Fibroblast of skin of right quadriceps (primary cell): ENCODE measurements at regions not wholly inside any gene's neighbourhood (a gene's known extent, or its start where the extent isn't known, plus 50 kb on each side); places are given as distances from the start of the nearest gene placed in this dataset.

Experiments used
- DNase-seq: peaks from one replicate; pipeline ENCODE4 v3.0.0-alpha.2; 2013

DNA sequence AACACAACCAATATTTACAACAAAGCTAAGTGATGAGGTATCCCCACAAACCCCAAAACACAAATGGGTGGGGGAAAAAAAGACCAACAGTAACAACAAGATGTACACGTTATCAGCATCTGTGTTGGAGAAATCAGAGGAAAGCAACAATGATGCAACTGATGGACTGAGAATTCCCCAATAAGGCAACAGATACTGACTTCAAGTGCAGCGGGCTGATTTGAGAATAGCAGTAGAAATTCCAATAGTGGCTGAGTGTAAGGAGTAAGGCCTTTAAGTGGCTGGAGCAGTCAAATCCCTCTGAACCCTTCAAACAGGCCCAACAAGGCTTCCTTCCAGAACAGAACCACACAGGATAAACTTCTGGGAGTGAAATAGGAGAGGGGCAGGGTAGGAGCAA lies 97.6 kb downstream of the TM2D1 start:
- DNase-seq = no peak

GRCh38 chr1:61626816-61627215 lies 98.1 kb downstream of the TM2D1 start:
- peak; percentile 30 for DNase-seq

DNA sequence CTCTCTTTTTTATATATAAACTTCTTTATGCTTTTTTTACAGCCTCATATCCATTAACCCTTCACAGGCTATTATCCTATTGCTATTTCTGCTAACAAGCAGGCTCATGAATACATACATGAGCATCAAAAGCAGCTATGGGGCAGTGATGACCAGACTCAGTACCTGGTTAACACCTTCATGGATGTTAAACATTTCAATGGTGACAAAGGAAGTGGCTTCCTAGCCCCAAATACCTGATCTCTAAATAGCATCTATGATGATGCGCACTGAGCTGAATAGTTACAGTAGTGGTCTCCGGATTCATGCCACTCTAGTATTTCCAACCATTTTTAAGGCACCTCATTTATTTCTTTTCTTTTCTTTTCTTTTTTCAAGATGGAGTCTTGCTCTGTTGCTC lies 101.1 kb downstream of the TM2D1 start:
- DNase-seq = no peak

GRCh38 chr1:61620536-61620935 lies 104.4 kb downstream of the TM2D1 start:
- peak; percentile 32 for DNase-seq

GRCh38 chr1:61618755-61619154 lies 106.2 kb downstream of the TM2D1 start:
- DNase-seq = no peak

GRCh38 chr1:61618193-61618592 lies 106.7 kb downstream of the TM2D1 start:
- DNase-seq = no peak

DNA sequence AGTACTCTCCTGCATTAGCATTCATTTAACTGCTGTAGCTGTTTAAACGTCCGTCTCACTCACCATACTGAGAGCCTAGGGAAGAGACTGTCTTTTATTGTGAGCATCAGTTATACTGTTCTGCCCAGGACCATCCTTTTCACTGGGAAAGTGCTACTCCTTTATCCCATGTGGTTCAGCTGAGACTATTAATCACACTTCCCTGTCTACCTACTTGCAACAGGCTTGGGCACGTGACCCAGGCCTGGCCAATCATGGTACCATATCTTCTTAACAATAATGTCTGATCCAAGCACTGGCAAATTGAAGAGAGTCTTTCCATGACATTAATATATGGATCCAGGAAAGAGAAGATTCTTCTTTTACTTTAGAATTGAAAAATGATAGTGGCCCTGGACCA lies 108.1 kb downstream of the TM2D1 start:
- no peak for DNase-seq

DNA sequence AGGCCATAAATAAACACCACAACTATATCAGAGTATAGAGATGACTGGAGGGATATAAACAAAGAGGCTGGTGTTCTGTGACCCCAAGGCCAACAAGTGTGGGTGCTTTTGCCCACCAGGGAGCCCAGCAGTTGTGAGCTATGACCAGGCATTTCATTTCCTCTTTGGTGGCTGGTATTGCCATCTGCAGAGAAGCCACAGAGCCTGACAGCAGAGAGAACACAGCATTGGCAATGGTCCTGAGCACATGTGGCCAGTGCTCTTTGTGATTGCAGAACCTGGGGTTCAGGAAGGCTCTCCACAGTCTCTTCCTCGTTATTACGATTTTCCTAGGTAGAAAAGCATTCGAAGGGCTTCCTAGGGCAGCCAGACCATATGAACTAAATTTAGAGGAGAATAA lies 112.3 kb downstream of the TM2D1 start:
- DNase-seq = no peak

DNA sequence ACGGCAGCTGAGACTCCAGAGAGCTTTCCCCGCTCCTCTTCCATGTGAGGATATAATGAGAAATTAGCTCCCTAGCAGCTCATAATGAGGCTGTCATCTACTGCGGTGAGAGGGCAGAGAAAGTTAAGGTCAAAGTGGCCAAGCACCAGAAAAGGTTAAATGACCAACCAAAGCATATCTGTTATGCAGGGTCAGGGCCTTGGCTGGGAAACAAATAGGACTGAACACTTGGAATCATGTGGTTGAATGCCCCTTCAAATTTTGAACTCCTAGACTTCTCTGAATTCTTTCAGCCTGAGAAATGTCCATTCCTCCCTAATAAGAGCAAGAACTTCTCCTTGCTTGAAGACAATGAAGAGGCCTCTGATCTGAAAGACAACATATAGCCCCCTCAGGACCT lies 115.9 kb downstream of the TM2D1 start:
- no peak for DNase-seq

DNA sequence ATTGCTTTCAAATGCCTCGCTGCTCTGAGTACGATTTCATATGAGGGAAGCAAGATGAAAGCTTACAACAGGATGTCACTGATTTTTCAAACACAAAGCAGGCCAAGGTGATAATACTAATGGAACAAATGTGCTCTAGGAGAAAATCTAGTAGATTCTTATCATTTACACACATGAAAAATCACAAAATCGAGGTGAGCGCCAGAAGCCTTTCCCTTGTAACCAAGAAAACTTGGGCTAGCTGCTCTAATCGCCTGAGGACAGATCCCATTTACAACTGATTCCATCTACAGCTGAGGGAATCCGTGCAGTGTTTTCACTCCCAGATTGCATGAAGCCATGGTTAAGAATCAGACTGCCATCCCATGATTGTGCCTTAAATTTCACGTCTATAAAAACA lies 117.5 kb downstream of the TM2D1 start:
- no peak for DNase-seq

DNA sequence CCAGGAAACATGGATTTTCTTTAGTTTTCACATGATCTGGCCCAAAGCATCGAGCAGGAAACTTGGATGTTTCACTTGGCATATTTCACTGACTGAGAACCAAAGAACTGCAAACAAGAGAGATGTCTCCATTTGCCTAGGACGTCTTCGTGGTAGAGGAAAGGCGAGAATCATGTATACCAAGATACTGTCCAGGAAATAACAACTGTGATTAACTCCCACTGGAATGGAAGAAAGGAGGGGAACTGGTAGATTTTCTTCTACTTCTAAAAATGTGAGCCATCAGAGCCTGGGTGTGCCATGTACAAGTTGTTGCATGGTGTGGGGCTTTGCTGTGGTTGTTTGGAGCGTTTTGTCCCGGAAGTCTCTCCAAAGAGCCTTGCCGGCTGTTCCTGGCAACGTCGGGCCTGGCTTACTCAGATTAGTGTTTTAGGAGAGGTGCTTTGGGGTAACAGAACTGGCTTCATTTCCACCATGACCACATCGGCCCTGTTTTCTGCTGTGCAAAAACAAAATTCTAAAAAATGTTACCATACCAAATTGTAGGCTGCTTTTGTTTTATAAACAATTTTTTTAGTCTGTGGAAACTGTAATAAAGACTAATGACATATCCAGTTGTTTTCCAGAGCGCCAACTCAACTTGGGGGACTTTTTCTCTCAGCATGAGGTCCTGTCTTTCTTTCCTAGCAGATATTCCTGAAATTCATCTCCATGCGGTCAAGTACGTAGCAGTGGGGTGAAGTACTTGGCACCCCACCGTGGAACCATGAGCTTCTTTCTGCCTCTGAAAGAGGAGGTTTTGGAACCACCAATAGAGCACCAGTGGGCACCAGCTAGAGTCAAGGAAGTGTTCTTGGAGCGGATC lies 118.3 kb downstream of the TM2D1 start:
- DNase-seq = peak; percentile 43

GRCh38 chr1:61605607-61606321 lies 119.2 kb downstream of the TM2D1 start:
- DNase-seq = peak; percentile 55

GRCh38 chr1:61604684-61605083 lies 120.3 kb downstream of the TM2D1 start:
- DNase-seq = no peak

- DNase-seq = peak; percentile 72
Measured at GRCh38 chr1:61604261-61604660, 120.7 kb downstream of the TM2D1 start.

DNA sequence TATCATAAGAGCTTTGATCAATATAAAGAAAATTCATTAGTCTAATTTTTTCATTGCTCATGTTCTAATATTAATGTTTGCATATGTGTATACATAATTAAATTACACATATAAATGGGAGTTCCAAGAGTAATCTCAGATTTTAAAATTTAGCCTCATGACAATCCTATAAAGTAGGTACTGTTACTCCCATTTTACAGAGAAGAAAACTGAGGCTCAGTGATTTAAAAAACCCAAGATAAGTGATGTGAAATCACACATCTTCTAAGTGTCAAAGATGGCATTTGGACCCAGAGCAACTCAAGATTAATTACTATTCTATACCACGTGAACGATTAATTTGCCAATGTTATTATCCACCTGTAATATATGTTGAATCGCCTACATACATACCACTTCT lies 122.3 kb downstream of the TM2D1 start:
- no peak for DNase-seq

DNA sequence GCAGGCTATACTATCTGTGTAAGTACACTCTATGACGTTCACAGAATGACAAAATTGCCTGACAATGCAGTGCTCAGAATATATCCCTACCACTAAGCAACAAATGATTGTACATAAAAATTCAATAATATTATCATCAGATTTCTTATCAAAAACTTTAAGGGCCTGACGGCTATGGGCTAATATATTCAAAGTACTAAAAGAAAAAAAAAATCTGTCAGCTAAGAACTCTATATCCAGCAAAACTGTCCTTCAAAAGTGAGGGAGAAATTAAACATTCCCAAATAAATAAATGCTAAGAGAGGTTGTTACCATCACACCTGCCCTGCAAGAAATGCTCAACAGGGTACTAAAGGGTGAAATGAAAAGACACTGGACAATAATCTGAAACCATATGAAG lies 127.3 kb downstream of the TM2D1 start:
- no peak for DNase-seq

DNA sequence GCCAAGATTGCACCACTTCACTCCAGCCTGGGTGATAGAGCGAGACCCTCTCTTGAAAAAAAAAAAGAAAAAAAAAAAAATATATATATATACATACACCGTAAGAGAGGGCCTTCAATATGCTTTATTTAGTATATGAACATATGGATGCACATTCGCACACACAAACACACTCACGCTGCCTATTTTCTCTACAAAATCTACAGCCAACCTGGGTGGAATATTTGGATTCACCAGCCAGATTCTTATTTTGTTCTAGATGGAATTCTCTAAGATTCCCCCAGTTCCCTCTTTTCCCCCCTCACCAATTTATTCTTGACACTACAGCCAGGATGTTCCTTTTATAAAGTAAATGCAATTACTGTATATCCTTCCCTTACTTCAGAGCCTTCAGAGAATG lies 131.6 kb downstream of the TM2D1 start:
- DNase-seq = no peak

DNA sequence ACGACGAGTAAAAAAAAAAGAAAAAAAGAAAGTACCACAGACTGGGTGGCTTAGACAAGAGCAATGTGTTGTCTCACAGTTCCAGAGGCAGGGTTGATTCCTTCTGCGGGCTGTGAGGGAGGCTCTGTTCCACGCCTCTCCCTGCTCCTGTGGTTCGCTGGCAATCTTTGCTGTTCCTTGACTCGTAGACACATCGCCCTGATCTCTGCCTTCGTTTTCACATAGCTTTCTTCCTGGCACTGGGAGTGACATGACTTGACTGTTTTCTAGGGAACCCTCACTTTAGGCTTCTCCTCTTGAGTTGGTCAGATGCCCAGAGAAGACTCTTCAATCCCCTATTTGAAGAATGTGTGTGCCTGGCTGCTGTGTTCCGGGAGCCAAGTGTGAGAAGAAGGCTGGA lies 133.6 kb downstream of the TM2D1 start:
- no peak for DNase-seq

GRCh38 chr1:61588736-61589672 lies 135.9 kb downstream of the TM2D1 start:
- DNase-seq = peak; percentile 60

DNA sequence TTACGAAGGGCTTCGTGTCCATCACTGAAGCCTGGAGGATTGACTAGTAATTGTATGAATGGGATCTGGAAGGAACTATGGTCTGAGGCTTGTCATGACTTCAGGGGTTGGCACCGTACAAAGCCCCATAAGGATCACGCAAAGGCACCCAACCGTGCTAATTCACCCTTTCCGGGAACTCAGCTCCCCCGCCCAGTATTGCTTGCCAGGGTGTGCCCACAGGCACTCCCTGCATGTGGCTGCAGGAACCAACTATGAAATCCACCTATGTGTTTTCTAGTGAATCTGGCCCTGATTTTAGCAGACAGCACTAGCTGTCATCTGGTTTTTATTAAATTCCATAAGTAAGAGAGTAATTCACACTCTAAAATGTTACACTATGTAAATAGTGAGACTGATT lies 139.2 kb downstream of the TM2D1 start:
- peak; percentile 37 for DNase-seq

GRCh38 chr1:61583703-61584102 lies 141.2 kb downstream of the TM2D1 start:
- no peak for DNase-seq

- no peak for DNase-seq
Measured at GRCh38 chr1:61581251-61581650, 143.7 kb downstream of the TM2D1 start.

DNA sequence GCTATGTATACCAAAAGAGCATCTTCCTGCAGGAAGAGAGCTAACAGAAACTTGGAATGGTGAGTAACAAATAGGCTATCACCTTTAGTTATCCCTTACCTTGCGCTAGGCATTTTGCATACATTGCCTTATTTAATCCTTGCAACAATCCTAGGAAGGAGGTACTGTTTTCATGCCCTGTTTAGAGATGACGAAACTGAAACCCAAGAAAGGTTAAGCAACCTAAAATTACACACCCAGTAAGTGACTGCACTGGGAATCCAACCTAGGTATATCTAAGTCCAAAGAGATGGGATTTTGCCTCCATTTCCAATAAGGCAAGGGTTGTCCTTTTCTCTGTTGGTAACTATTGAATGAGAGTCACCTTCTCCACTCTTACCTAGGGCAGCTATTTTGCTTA lies 144.5 kb downstream of the TM2D1 start:
- no peak for DNase-seq
